ENCODE measurements at regions not wholly inside any gene's neighbourhood (a gene's known extent, or its start where the extent isn't known, plus 50 kb on each side); places are given as distances from the start of the nearest gene placed in this dataset.

- TF ChIP-seq CTCF (IDR thresholded peaks at IDR 0.05), result no peak
- intact Hi-C loops (cut with DNase I), result no loop called here
- Histone ChIP-seq H3K4me3 (no peak overlapping the region), H3K9me3 (no peaks in the 10 kb centered on the region), H3K27ac (no peak overlapping the region), H3K27me3 (no peaks in the 10 kb centered on the region), H3K36me3 (no peaks in the 10 kb centered on the region), H3K4me1 (no peaks in the 10 kb centered on the region)
- no peak for ATAC-seq
- DNase-seq, result no peak
These were observed 234.7 kb upstream of the PLSCR5 start for GRCh38 chr3:146839727-146840375.

- Histone ChIP-seq H3K27ac (no peak overlapping the region), H3K27me3 (no peaks in the 10 kb centered on the region), H3K4me3 (no peak overlapping the region), H3K9me3 (no peaks in the 10 kb centered on the region), H3K36me3 (no peaks in the 10 kb centered on the region), H3K4me1 (no peaks in the 10 kb centered on the region)
- intact Hi-C loops (cut with DNase I), result no loop called here
- DNase-seq (no peak), ATAC-seq (no peak)
- TF ChIP-seq CTCF (IDR thresholded peaks at IDR 0.05), result no peak
These were observed 233.1 kb upstream of the PLSCR5 start for GRCh38 chr3:146838221-146838620.

GRCh38 chr3:146834917-146835316 is 229.8 kb upstream of the PLSCR5 start:
- DNase-seq (peak in 1 of 4 donors; percentile 26), ATAC-seq (peak; percentile 79)
- Histone ChIP-seq H3K27me3 (no peaks in the 10 kb centered on the region), H3K4me1 (no peaks in the 10 kb centered on the region), H3K27ac (no peak overlapping the region), H3K4me3 (no peak overlapping the region), H3K36me3 (no peaks in the 10 kb centered on the region), H3K9me3 (no peaks in the 10 kb centered on the region)
- intact Hi-C loops (cut with DNase I), result no loop called here
- TF ChIP-seq CTCF (IDR thresholded peaks at IDR 0.05), result no peak

DNA sequence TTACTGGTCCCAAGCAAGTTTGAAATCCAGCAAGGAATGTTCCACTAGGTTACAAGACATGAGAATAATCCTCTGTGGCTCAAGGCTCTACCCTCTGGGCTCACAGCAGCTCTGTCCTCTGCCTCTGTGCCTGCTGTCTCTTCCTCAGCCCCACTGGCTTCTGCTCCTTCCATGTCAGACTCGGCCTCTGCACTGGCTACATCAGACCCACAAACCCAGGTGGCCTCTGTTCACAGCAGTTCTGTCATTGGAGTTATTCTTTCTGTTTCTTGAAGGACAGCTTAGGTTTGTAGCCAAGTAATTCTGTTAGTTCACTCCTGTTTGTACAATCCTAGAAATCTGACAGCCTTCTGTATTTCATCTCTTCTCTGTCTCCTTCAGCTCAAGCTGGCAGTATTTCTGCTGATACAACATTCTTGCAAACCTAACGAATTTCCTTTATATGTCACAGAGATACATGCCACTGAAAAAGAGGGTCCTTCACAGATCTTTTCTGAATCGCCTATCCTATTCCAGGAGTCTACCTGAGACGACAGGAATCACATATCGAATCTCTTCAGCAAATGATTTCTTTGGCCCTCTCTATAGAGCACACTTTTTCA is 227.8 kb upstream of the PLSCR5 start:
- H3K4me1 ChIP-seq, result no peaks in the 10 kb centered on the region
- no peak for ATAC-seq
- no peak for TF ChIP-seq CTCF (IDR thresholded peaks at IDR 0.05)
- H3K9me3 ChIP-seq, result no peaks in the 10 kb centered on the region
- no peaks in the 10 kb centered on the region for H3K36me3 ChIP-seq
- no peak overlapping the region for H3K4me3 ChIP-seq
- no peaks in the 10 kb centered on the region for H3K27me3 ChIP-seq
- intact Hi-C loops (cut with DNase I), result no loop called here
- no peak overlapping the region for H3K27ac ChIP-seq
- peak in 2 of 4 donors; percentile 37 to 47 for DNase-seq

DNA sequence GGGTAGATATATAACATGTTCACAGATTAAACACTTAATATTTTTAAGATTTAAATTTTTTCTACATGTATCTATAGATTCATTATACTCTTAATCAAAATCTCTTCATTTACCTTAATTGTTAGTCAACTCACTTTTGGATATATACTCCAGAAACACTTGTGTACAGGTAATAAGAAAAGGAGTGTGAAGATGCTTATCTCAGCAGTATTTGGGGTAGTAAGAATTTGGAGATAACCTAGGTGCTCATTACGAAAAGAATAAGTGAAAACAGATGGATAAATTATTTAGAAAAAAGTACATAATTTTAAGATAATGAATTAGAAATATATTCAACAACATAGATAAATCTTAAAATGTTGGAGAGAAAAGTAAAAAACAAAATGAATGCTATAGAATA is 226.5 kb upstream of the PLSCR5 start:
- H3K36me3 ChIP-seq, result no peaks in the 10 kb centered on the region
- no peak overlapping the region for H3K4me3 ChIP-seq
- ATAC-seq, result no peak
- H3K27ac ChIP-seq, result no peak overlapping the region
- H3K9me3 ChIP-seq, result no peaks in the 10 kb centered on the region
- TF ChIP-seq CTCF (IDR thresholded peaks at IDR 0.05), result no peak
- H3K4me1 ChIP-seq, result no peaks in the 10 kb centered on the region
- no peaks in the 10 kb centered on the region for H3K27me3 ChIP-seq
- DNase-seq, result no peak
- intact Hi-C loops (cut with DNase I), result no loop called here

All from left lung (tissue), 4 donors.